IMR-90 (cell line): ENCODE measurements at regions not wholly inside any gene's neighbourhood (a gene's known extent, or its start where the extent isn't known, plus 50 kb on each side); places are given as distances from the start of the nearest gene placed in this dataset.

ENCODE experiments used
- CHD1 ChIP-seq: IDR thresholded peaks from 2 replicates; pipeline ENCODE4 v1.6.1; 2012; ENCODE audit warnings: low read depth, low read length, improper control_type of control experiment
- FOS ChIP-seq: fragments of 150-350 bp; IDR thresholded peaks from 2 replicates; pipeline ENCODE4 v1.6.1; 2016; ENCODE audit warnings: low read depth, low read length
- MAFK ChIP-seq: IDR thresholded peaks from 2 replicates; pipeline ENCODE4 v1.6.1; 2012; ENCODE audit warnings: low read depth, low read length, improper control_type of control experiment
- POLR2A ChIP-seq: IDR thresholded peaks from 2 replicates; pipeline ENCODE4 v1.6.1; 2012; ENCODE audit warnings: mild to moderate bottlenecking, low read depth, low read length
- TF ChIP-seq, protein P1 (sequence below): conservative IDR thresholded peaks from 2 replicates; pipeline ENCODE4 v1.5.1; 2012; ENCODE audit warnings: mild to moderate bottlenecking, low read depth, low read length, improper control_type of control experiment
- TF ChIP-seq, protein P2 (sequence below): fragments of 150-350 bp; IDR thresholded peaks from 2 replicates; pipeline ENCODE4 v1.6.1; 2016; ENCODE audit warnings: low read depth, mild to moderate bottlenecking, low read length, moderate library complexity, borderline replicate concordance

DNA sequence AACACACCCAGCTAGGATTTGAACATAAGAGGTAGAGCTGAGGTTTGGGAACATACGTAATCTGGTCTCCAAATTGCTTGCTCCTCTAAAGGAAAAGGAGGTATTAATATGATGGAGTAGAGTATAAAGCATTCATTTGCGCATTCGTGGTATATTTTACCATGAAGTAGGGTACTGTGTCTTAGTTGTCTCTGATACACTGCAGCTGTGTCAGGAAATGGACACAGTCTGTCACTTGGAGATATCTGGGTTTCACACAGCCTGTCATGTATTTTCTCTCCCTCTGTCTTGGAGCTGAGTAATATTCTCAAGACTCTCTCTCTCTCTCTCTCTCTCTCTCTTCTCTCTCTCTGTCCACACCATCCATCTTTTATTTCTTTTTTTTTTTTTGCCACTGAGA lies 274.8 kb upstream of the UGT8 start:
- TF ChIP-seq, protein P1, sequence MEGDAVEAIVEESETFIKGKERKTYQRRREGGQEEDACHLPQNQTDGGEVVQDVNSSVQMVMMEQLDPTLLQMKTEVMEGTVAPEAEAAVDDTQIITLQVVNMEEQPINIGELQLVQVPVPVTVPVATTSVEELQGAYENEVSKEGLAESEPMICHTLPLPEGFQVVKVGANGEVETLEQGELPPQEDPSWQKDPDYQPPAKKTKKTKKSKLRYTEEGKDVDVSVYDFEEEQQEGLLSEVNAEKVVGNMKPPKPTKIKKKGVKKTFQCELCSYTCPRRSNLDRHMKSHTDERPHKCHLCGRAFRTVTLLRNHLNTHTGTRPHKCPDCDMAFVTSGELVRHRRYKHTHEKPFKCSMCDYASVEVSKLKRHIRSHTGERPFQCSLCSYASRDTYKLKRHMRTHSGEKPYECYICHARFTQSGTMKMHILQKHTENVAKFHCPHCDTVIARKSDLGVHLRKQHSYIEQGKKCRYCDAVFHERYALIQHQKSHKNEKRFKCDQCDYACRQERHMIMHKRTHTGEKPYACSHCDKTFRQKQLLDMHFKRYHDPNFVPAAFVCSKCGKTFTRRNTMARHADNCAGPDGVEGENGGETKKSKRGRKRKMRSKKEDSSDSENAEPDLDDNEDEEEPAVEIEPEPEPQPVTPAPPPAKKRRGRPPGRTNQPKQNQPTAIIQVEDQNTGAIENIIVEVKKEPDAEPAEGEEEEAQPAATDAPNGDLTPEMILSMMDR: no peak
- no peak for TF ChIP-seq MAFK
- TF ChIP-seq POLR2A: no peak
- TF ChIP-seq, protein P2, sequence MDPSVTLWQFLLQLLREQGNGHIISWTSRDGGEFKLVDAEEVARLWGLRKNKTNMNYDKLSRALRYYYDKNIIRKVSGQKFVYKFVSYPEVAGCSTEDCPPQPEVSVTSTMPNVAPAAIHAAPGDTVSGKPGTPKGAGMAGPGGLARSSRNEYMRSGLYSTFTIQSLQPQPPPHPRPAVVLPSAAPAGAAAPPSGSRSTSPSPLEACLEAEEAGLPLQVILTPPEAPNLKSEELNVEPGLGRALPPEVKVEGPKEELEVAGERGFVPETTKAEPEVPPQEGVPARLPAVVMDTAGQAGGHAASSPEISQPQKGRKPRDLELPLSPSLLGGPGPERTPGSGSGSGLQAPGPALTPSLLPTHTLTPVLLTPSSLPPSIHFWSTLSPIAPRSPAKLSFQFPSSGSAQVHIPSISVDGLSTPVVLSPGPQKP: no peak
- no peak for TF ChIP-seq CHD1
- no peak for TF ChIP-seq FOS
